NOMO-1 treated with dmso at 0.1 percent for 144 hours (cell line): ENCODE measurements at regions not wholly inside any gene's neighbourhood (a gene's known extent, or its start where the extent isn't known, plus 50 kb on each side); places are given as distances from the start of the nearest gene placed in this dataset.

Source experiments
- DNase-seq: peaks from one replicate; lab custom pipeline; 2025; ENCODE audit not compliant: unreplicated experiment; lab: John Stamatoyannopoulos, UW

DNA sequence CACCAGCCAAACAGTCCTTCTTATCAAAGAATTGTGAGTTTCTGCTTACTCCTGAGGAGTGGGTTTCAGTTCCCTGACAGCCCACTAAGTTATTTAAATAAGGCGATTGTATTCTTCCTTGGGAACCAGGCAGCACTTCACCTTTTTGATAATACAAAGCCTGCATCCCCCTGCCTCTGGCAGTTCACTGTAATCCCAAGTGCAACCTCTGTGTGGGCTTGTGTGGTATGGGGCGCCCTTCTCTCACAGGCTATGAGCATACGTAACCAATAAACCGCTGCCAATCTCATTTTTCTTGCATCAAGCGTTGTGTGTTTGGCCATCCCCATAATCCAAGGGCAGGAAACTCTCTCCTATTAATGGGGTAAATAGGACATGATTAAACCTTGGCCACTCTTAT, 1025.6 kb downstream of the NSUN3 start:
- no peak for DNase-seq

DNA sequence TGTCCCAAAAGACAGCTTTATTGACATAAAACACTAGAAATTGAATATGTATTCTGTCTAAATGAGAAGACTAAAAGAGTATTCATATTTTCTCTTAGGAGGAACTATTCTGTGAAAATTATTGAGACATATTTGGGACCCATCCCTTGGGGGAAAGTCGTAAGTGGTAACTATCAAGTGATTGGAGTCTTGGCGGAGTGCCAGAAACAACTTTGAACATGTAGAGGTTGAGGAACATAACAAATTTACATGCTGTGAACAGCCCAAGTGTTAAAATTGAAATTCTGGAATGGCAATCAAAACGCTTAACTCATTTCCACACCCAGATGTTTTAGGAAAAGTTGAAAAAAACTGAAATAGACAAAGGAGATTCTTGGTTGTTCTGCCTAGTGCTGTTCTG, 1034.6 kb downstream of the NSUN3 start:
- DNase-seq = no peak

DNA sequence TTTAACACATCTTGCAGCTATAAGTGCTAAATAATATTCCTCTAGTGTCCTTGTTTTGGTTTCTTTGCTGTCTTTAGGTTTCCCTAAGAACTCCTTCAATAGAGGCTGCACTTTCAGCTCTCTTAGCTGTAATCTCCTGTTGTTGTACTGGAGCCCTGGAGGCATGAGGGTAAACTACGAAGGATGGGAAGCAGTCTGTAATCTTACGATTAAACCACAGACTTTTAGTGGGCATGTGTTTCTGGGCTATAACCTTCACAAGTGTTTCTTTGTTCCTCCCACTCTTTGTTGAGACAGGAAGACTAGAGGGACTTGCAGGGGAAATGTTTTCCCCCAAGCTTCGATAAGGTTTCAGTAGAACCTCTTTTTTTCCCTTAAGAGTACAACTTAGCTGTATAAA, 1058.1 kb downstream of the NSUN3 start:
- DNase-seq = no peak

DNA sequence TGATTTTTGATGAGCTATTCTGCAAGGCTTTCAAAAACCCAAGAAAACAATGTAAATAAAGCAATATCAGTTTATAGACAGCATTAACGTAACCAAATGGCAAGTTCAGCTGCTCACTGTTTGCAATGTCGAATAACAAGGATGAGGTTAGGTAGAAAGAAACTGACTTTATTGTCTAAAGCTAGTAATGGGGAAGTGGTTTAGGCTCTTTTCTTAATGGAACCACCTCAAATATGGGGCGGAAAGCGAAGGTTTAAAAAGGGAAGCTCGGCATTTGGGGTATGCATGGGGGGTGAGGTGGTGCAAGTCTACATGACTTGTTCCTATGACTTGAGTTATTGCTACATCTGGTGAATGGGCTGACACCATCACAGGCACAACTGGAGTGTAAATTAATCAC, 1060.2 kb downstream of the NSUN3 start:
- DNase-seq = no peak

DNA sequence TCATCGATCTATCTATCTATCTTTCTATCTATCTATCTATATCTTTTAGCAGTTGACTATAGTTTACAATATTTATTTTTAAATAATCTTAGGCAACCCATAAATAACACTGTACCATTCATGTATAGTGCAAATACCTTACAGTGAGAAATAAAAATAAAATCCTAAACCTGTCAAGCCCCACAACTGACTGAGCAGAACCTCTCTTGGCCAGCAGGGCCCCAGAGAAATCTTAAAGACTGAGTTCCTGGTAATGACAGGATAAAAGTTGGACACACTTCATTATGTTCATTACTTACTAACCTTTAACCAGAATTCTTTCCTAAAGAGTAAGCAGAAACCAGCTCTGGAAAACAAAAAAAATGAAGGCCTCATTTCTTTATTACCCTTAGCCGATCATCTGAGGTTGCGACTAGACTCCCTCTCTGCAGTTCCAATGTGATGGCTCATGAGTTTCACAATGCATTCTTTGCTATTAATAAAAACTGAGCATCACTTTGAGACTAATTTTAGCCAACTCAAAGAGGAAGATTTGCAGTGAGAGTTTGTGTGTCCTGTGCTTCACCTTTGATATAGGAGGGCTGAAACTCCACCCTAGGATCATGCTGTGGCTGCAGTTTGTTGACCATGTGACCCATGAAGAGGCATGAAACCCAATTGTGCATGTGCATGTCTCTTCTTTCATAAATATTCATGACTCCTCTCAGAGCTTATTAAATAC, 1072.0 kb downstream of the NSUN3 start:
- no peak for DNase-seq

DNA sequence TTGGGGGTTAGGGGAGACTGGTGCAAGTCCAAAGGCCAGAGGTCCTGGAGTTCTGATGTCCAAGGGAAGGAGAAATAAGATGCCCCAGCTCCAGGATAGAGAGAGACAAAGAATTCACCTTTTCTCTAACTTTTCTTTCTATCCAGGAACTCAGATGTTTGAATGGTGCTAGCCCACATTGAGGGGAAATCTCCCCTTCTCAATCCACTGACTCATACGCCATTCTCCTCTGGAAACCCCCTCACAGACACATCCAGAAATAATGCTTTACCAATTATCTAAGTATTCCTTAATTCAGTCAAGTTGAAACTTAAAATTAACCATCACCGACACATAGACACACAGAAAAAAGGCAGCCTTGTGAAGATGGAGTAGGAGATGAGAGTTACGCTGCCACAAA, 1085.2 kb downstream of the NSUN3 start:
- DNase-seq = no peak

DNA sequence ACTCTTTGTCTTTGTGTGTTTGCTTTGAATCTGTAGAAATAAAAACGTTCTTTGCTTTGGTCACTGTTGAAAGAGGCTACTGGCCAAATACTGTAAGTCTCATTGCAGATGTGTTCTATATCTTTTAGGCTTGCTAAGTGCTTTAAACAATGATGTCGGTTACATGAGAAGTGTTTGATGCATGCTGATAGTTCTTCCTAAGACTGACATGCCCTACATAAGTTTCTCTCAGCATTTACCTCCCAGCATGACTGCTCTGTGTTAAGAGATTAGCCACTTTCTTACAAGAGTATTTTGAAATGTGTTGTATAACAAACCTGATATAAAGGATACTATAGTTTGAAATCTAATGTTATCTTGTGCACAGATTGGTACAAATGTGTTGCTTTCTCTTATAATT, 1088.7 kb downstream of the NSUN3 start:
- DNase-seq = no peak

DNA sequence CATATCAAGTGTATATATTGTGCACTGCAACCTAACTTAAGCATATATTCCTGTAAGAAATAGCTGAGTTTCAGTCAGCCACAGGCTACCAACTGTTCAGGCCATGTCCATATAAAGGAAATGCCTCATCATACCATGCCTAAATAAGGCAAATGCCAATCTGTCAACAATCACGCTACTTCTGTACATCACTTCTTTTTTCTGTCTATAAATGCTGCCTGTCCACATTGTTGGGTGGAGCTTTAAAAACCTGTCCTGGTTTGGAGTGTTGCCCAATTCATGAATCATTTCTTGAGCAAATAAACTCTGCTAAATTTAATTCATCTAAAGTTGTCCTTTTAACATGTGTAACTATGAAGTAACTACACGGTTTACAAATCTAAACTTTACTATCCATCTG, 1091.9 kb downstream of the NSUN3 start:
- no peak for DNase-seq

DNA sequence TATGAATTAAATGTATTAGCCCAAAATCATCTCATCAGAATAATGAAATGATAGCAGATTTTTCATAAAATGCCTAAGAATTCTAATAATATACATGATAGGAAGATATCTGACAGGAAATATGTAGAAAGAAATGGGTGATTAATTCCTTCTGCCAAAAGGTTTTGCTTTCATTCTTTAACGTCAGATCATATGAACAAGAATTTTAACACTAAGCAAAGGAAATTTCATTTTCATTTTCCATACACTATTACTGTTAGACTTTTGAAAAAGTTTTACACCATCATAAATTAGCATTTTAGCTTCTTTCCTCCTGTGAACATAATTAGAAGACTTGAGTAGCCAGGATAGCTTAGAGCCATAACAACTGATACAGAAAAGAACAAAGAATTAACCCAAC, 1099.9 kb downstream of the NSUN3 start:
- no peak for DNase-seq

DNA sequence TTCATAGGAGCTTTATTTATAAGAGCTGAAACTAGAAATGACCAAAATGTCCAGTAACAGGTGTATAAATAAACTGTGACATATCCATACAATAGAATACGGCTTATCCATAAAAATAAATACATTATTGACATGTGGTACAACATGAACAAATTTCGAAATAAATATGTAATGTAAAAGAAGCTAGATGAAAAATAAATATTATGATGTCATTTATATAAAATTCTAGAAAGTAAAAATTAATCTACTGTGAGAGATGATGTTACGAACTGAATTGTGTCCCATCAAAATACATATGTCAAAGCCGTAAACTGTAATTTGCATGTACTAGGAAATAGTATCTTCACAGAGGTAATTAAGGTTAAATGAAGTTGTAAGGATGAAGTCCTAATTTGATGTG, 1104.9 kb downstream of the NSUN3 start:
- DNase-seq = no peak

DNA sequence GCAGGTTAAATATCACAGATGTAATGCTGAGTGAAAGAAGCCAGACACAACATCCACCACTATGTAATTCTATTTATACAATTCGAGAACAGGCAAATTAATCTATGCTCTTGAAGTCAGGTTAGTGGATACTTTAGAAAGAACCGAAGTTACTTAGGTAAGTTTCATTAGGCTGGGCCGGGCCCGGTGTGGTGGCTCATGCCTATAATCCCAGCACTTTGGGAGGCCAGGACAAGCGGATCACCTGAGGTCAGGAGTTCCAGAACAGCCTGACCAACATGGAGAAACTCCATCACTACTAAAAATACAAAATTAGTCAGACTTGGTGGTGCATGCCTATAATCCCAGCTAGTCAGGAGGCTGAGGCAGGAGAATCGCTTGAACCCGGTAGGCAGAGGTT, 1105.7 kb downstream of the NSUN3 start:
- no peak for DNase-seq

DNA sequence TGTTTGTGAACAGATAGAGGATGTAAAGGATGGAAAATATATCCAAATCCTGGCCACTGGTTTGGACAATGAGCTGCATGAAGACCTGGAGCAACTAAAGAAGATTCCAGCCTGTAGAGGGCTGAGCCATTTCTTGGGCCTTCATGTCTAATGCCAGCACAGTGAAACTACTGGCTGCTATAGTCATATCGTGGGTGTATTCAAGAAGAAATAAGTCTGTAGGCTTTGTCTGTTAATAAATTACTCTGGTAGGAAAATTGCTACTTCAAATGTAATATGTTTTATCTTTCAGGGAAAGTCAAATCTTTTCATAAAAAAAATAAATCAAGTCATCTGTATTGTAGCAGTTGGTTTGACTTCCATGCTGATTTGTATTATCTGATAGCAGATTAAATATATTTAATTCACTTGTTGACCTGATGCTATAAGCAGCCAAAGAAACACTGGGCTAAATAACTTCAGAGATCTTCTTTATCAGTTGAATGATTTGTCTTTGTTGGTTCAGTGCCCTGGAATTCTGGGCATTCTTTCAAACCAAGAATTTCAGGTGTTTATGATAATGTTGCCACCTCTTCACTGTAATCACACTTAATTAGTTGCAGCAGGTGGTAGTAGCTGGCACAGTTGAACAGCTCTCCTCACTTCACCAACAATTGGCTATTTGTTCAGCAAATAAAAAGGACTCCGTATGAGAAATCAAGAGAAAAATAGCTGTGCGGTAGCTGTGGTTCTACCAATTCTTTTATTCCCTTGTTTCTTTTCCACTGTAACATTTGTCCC, 1109.5 kb downstream of the NSUN3 start:
- no peak for DNase-seq

DNA sequence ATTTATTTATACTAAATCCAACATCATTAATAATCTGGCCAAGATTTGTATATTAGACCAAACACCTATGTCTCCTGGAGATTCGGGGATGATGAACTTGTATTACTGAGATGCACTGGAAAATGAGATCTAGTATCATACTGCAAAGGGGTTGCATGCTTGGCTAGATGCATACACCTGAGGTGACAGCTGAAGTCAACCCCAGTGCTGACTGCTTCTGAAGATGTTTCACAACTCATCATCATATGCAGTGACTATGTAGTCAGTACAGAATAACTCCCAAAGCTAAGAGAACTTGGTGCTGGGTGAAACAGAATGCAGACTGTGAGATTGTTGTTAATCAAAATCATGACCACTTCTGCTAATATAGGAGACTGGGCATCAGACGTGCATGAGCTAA, 1114.2 kb downstream of the NSUN3 start:
- DNase-seq = no peak

DNA sequence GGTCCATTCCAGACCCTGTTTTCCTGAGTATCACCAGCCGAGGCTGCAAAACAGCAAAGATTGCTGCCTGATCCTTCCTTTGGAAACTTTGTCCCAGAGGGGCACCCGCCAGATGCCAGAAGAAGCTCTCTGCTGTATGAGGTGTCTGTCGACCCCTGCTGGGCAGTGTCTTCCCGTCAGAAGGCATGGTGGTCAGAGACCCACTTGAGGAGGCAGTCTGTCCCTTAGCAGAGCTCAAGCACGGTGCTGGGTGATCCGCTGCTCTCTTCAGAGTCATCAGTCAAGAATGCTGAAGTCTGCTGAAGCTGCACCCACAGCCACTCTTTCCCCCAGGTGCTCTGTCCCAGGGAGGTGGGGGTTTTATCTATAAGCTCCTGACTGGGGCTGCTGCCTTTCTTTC, 1121.2 kb downstream of the NSUN3 start:
- no peak for DNase-seq

DNA sequence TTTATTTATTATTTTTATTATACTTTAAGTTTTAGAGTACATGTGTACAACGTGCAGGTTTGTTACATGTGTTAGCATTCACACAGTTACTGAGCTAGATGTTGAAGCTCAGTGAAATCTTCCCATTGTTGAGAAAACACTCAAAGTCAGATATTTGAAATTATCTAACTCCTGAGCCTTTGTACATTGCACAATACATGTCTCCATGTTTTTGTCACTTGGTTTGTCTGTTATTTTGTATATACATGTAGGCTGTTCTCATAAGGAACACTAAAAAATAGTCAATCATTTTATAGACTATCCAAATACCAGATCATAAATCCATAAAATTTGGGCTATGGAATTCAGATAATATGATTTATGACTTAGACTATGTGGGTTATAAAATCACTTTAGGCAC, 1126.5 kb downstream of the NSUN3 start:
- no peak for DNase-seq

DNA sequence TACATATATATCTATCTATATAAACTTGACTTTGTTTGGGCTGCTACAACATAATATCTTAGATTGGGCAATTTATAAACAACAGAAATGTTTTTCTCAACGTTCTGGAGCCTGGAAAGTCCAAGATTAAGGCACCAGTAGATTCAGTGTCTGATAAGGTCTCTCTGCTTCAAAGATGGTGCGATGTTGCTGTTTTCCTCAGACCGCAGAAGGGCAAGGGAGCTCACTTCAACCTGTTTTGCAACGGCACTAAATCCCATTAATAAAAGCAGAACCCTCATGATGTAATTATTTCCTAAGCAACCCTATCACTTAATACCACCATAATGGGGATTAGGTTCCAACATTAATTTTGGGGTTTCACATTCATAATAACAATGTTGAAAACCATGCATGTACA, 1134.8 kb downstream of the NSUN3 start:
- DNase-seq = no peak

DNA sequence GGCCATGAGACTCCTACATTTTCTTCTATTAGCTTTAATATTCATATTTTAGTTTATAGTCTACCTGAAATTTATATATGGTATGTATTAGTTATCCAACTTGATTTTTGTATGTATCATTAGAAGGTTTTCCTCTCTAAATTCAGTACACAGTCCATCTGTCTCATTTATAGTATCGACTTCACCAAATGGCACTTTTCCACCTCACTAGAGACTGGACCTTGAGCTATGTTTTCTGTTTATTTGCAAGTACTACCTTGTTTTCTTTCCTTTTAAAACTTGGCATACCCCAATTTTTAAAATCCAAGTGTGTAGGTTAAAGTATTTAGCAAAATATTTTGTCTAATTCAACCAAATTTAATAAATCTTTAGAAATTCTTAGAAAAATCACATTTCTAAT, 1137.5 kb downstream of the NSUN3 start:
- no peak for DNase-seq

DNA sequence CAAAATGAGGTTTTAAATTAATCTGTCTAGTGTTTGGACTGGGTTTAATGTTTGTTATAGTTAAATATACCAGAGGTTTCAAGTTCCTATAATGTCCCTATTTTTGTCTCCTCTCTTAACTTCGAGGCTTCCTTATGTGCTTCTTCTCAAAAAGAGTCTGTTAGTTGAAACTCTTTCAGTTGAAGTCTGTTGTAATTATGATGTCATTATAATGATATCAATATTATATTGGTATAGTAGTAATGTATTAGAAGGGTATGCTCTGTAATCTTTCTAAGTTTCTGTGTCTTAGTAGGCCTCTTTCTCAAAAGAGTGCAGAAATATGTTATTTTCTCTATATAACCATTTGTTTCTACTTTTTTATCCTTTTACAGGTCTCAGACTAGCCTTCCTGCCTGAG, 1148.0 kb downstream of the NSUN3 start:
- DNase-seq = no peak

DNA sequence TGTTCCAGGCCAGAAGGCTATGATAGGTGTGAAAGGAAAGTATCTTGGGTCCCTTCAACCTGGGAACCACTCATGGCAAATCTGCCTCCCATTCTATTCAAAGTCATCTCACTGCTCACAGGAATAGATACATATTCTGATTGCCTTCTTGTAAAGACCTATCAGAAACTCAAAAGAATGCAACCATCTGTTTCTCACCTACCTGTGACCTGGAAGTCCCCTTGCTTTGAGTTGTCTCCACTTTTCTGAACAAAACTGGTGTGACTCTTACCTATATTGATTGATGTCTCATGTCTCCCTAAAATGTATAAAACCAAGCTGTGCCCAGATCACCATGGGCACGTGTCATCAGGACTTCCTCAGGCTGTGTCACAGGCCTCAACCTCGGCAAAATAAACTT, 1149.3 kb downstream of the NSUN3 start:
- no peak for DNase-seq

DNA sequence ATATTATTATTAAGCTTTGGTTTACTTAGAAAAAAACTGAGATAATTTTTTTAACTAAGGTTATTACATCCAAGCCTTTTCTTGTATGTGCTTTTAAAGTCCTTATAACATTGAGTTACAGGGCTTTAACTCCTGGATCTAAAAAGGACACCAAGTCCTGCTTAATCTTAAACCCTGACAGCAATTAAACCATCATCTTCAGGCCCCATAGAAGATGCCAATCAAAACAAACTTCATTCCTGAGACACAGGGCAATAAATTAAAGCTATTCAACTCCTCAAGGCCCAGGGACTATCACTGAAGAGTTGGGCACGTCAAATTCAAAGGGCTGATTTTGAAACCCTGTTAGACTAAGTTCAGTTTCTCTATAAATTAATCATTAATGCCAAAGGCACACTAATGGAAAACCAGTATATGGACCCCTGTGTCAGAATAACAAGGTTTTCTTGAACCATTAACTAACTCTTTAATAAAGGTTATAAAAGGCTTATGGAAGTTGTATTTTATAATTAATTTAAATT, 1152.6 kb downstream of the NSUN3 start:
- no peak for DNase-seq

DNA sequence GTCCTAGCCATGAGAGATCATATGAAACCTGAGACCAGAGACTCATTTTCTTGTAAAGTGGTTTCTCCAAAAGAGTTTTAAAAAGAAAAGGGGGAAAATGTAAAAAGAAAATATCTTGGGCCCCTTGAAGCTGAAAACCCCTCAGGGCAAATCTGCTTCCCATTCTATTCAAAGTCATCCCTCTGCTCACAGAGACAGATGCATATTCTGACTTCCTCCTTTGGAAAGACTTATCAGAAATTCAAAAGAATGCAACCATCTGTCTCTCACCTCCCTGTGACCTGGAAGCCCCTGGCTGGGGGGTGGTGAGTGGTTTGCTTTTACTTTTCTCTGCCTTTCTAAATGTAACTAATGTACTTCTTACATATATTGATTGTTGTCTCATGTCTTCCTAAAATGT, 1154.8 kb downstream of the NSUN3 start:
- DNase-seq = no peak

DNA sequence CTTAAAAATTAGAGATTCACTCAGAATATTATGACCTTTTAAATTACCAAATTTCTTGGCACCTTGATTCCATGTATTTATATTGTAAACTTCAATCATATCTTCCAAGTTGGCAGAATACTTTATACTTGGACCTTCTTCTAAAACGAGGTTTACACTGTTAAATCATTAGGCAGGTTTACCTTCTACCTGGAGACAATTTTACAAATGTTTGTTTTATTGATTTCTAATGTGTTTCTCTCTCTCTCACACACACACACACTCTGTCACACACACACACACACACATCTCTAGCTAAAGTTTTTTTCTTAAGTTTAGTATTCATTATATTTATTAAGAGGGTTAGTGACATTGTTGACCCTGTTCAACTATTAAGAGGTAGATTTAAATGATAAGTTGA, 1155.6 kb downstream of the NSUN3 start:
- no peak for DNase-seq

DNA sequence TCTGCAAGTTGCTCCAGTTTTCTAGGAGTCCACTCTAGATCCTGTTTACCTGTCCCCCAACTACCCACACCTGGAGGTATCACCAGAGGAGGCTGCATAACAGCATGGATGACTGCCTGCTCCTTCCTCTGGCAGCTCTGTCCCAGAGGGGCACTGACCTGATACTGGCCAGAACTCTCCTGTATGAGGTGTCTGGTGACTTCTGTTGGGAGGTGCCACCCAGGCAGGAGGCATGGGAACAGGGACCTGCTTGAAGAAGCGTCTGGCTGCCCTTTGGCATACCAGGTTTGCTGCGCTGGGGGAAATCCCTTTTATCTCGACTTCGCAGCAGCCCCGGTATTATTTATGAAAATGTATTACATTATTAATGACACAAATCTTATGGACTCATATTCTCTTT, 1163.6 kb downstream of the NSUN3 start:
- no peak for DNase-seq
